RWPE2 (cell line): ENCODE measurements at regions not wholly inside any gene's neighbourhood (a gene's known extent, or its start where the extent isn't known, plus 50 kb on each side); places are given as distances from the start of the nearest gene placed in this dataset.

Experiments
- ATAC-seq: fragments of 200-7000 bp; cut with Tn5 transposase; 3 replicates; pipeline ENCODE4 v1.9.1; 2021; ENCODE audit warnings: low read depth
- DNase-seq: peaks from one replicate; pipeline ENCODE4 v3.0.0-alpha.2; 2020; ENCODE audit warnings: low spot score
- H3K27ac ChIP-seq: fragments of 450-650 bp; 2 replicates; pipeline ENCODE4 v1.5.1; 2017; ENCODE audit warnings: mild to moderate bottlenecking; ENCODE audit not compliant: poor library complexity, severe bottlenecking
- H3K27me3 ChIP-seq: fragments of 250-450 bp; sonication (Bioruptor Pico); 2 replicates; pipeline ENCODE4 v1.5.1; 2021; ENCODE audit warnings: mild to moderate bottlenecking, moderate library complexity; ENCODE audit not compliant: insufficient read depth, poor library complexity, severe bottlenecking
- H3K36me3 ChIP-seq: fragments of 250-450 bp; sonication (Bioruptor Pico); 2 replicates; pipeline ENCODE4 v1.5.1; 2020; ENCODE audit warnings: low read depth, mild to moderate bottlenecking, moderate library complexity
- H3K4me1 ChIP-seq: fragments of 250-450 bp; sonication (Bioruptor Pico); 2 replicates; pipeline ENCODE4 v1.5.1; 2021; ENCODE audit warnings: mild to moderate bottlenecking, moderate library complexity; ENCODE audit not compliant: insufficient read depth, poor library complexity, severe bottlenecking
- H3K4me3 ChIP-seq: fragments of 250-450 bp; sonication (Bioruptor Pico); 2 replicates; pipeline ENCODE4 v1.5.1; 2021; ENCODE audit warnings: mild to moderate bottlenecking, moderate library complexity; ENCODE audit not compliant: severe bottlenecking
- H3K9me3 ChIP-seq: fragments of 250-450 bp; sonication (Bioruptor Pico); 2 replicates; pipeline ENCODE4 v1.5.1; 2021; ENCODE audit warnings: mild to moderate bottlenecking, moderate library complexity; ENCODE audit not compliant: severe bottlenecking
- CTCF ChIP-seq: fragments of 450-650 bp; IDR thresholded peaks from one replicate; pipeline ENCODE4 v1.5.1; 2017; ENCODE audit warnings: mild to moderate bottlenecking, moderate library complexity; ENCODE audit not compliant: poor library complexity, severe bottlenecking

DNA sequence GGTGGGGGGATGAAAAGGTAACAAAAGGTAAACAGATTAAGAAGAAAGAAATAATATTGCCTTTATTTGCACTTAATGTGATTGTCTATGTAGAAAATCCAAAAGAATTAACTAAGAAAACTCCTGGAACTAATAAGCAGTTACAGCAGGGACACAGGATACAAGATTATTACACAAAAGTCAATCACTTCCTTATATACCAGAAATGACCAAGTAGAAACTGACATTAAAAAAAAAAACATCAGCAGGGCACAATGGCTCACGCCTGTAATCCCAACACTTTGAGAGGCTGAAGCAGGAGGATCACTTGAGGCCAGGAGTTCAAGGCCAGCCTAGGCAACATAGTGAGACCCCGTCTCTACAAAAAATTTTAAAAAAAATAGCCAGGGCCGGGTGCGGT, 123.2 kb upstream of the RIPOR2 start:
- Histone ChIP-seq H3K4me3 (no peak overlapping the region), H3K27me3 (no peaks in the 10 kb centered on the region), H3K36me3 (no peaks in the 10 kb centered on the region), H3K27ac (no peak overlapping the region), H3K4me1 (peaks cover 6% of the 10 kb centered on the region), H3K9me3 (no peaks in the 10 kb centered on the region)
- ATAC-seq, result no peak
- TF ChIP-seq CTCF, result no peak
- no peak for DNase-seq

DNA sequence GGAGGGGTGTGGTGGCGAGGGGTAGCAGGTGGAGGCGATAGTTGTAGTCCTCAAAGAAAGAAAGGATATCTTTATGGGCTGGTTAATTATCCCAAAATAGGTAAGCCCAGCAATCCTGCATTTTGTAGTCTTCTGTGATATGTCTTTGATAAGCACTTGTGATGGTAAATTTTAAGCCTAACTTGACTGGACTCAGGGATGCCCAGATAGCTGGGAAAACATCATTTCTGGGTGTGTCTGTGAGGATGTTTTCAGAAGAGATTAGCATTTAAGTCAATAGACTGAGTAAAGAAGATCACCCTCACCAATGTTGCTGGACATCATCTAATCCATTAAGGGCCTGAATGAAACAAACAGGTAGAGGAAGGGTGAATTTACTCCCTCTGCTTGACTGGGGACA, 124.8 kb upstream of the RIPOR2 start:
- H3K27me3 ChIP-seq, result no peaks in the 10 kb centered on the region
- no peaks in the 10 kb centered on the region for H3K36me3 ChIP-seq
- ATAC-seq (no peak), DNase-seq (no peak)
- H3K27ac ChIP-seq, result no peak overlapping the region
- TF ChIP-seq CTCF, result no peak
- H3K4me3 ChIP-seq, result no peak overlapping the region
- H3K4me1 ChIP-seq, result no peaks in the 10 kb centered on the region
- no peaks in the 10 kb centered on the region for H3K9me3 ChIP-seq

DNA sequence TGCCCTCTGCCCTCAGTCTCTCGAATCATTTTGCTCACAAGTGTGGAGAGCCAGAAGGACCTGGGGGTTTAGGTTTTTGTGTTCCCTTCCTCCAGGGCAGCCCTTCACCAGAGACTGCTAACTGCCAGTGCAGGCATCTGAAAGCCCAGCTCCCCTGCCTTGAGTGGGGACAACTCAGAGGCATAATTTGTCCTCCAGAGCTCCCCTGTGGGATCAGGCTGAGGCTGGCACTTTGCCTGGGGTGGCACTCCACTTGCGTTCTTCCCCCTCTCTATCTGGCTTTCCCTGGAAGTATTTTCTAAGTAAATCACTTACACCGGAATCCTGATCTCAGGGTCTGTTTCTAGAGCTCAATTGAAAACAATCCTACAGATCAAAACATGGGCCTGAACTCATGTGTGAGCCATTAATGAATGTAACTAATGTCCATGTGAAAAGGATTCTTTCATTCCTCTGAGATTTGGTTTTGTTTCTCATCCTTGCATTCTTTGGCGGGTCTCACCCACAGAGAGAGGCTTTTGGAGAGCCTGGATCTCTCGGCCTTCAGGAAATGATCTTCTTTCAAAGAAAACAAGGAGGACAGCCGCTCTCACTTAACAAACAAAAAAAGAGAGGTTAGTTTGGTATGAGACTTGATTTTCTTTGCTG, 125.7 kb upstream of the RIPOR2 start:
- no peak for TF ChIP-seq CTCF
- Histone ChIP-seq H3K9me3 (no peaks in the 10 kb centered on the region), H3K27me3 (no peaks in the 10 kb centered on the region), H3K4me1 (no peaks in the 10 kb centered on the region), H3K27ac (no peak overlapping the region), H3K4me3 (no peak overlapping the region), H3K36me3 (no peaks in the 10 kb centered on the region)
- DNase-seq (no peak), ATAC-seq (no peak)

- H3K36me3 ChIP-seq, result no peaks in the 10 kb centered on the region
- TF ChIP-seq CTCF, result no peak
- no peak for ATAC-seq
- no peaks in the 10 kb centered on the region for H3K4me1 ChIP-seq
- H3K4me3 ChIP-seq, result no peak overlapping the region
- no peaks in the 10 kb centered on the region for H3K27me3 ChIP-seq
- DNase-seq, result no peak
- no peaks in the 10 kb centered on the region for H3K9me3 ChIP-seq
- H3K27ac ChIP-seq, result no peak overlapping the region
These were observed 126.5 kb upstream of the RIPOR2 start for GRCh38 chr6:25062070-25062811.

- H3K27me3 ChIP-seq, result no peaks in the 10 kb centered on the region
- no peaks in the 10 kb centered on the region for H3K4me1 ChIP-seq
- no peak for ATAC-seq
- H3K4me3 ChIP-seq, result no peak overlapping the region
- H3K27ac ChIP-seq, result no peak overlapping the region
- no peaks in the 10 kb centered on the region for H3K9me3 ChIP-seq
- no peak for TF ChIP-seq CTCF
- no peak for DNase-seq
- no peaks in the 10 kb centered on the region for H3K36me3 ChIP-seq
These were observed 128.2 kb upstream of the RIPOR2 start for GRCh38 chr6:25064006-25064405.
